ENCODE measurements at regions not wholly inside any gene's neighbourhood (a gene's known extent, or its start where the extent isn't known, plus 50 kb on each side); places are given as distances from the start of the nearest gene placed in this dataset.

- DNase-seq, result no peak
These were observed 125.2 kb upstream of the PIK3C3 start for GRCh38 chr18:41829647-41830516.

- DNase-seq, result no peak
These were observed 126.9 kb upstream of the PIK3C3 start for GRCh38 chr18:41828137-41828536.

GRCh38 chr18:41820784-41821183 is 134.2 kb upstream of the PIK3C3 start:
- DNase-seq, result no peak

- no peak for DNase-seq
These were observed 136.4 kb upstream of the PIK3C3 start for GRCh38 chr18:41818381-41819355.

GRCh38 chr18:41814651-41815050 is 140.4 kb upstream of the PIK3C3 start:
- no peak for DNase-seq

GRCh38 chr18:41809652-41810051 is 145.4 kb upstream of the PIK3C3 start:
- no peak for DNase-seq

- DNase-seq, result no peak
These were observed 149.7 kb upstream of the PIK3C3 start for GRCh38 chr18:41805341-41805740.

GRCh38 chr18:41798879-41799278 is 156.2 kb upstream of the PIK3C3 start:
- no peak for DNase-seq

GRCh38 chr18:41790687-41791086 is 164.3 kb upstream of the PIK3C3 start:
- no peak for DNase-seq

- no peak for DNase-seq
These were observed 166.0 kb upstream of the PIK3C3 start for GRCh38 chr18:41789001-41789400.

- DNase-seq, result no peak
These were observed 171.2 kb upstream of the PIK3C3 start for GRCh38 chr18:41783879-41784278.

- no peak for DNase-seq
These were observed 171.8 kb upstream of the PIK3C3 start for GRCh38 chr18:41783065-41783818.

GRCh38 chr18:41771973-41772372 is 183.1 kb upstream of the PIK3C3 start:
- DNase-seq, result no peak

- no peak for DNase-seq
These were observed 185.8 kb upstream of the PIK3C3 start for GRCh38 chr18:41769265-41769664.

GRCh38 chr18:41768467-41768866 is 186.6 kb upstream of the PIK3C3 start:
- no peak for DNase-seq

GRCh38 chr18:41767960-41768359 is 187.1 kb upstream of the PIK3C3 start:
- DNase-seq, result no peak

- no peak for DNase-seq
These were observed 189.6 kb upstream of the PIK3C3 start for GRCh38 chr18:41765460-41765859.

GRCh38 chr18:41763361-41763760 is 191.7 kb upstream of the PIK3C3 start:
- DNase-seq, result no peak

- no peak for DNase-seq
These were observed 193.6 kb upstream of the PIK3C3 start for GRCh38 chr18:41761333-41762018.

GRCh38 chr18:41758534-41758933 is 196.5 kb upstream of the PIK3C3 start:
- DNase-seq, result no peak

- no peak for DNase-seq
These were observed 198.9 kb upstream of the PIK3C3 start for GRCh38 chr18:41756141-41756540.

- DNase-seq, result no peak
These were observed 200.7 kb upstream of the PIK3C3 start for GRCh38 chr18:41754332-41754731.
